ENCODE measurements at regions not wholly inside any gene's neighbourhood (a gene's known extent, or its start where the extent isn't known, plus 50 kb on each side); places are given as distances from the start of the nearest gene placed in this dataset.

- H3K27me3 ChIP-seq (ENCODE audit: control insufficient read depth in 2 of 2, insufficient read depth in 2 of 2, low read length in 2 of 2): peaks cover 4 to 7% of the 10 kb centered on the region in 2 donors
- no peaks in the 10 kb centered on the region for H3K9me3 ChIP-seq (ENCODE audit: control insufficient read depth in 2 of 2, low read length in 2 of 2)
- no peak overlapping the region for H3K27ac ChIP-seq (ENCODE audit: low read depth in 2 of 2, low read length in 2 of 2)
- H3K36me3 ChIP-seq (ENCODE audit: control insufficient read depth in 2 of 2, insufficient read depth in 2 of 2, low read length in 2 of 2): no peaks in the 10 kb centered on the region
- no peak overlapping the region for H3K4me3 ChIP-seq (ENCODE audit: low read length in 2 of 2)
- H3K9ac ChIP-seq (ENCODE audit: low read depth in 1 of 2, low read length in 2 of 2): no peak overlapping the region
- H3K4me1 ChIP-seq (ENCODE audit: control insufficient read depth in 2 of 2, insufficient read depth in 2 of 2, low read length in 2 of 2): no peaks in the 10 kb centered on the region
Observed at GRCh38 chr17:79374807-79375206, 236.0 kb downstream of the RBFOX3 start.

- no peaks in the 10 kb centered on the region for H3K9me3 ChIP-seq (ENCODE audit: control insufficient read depth in 2 of 2, low read length in 2 of 2)
- peaks cover 4 to 7% of the 10 kb centered on the region in 2 donors for H3K27me3 ChIP-seq (ENCODE audit: control insufficient read depth in 2 of 2, insufficient read depth in 2 of 2, low read length in 2 of 2)
- H3K36me3 ChIP-seq (ENCODE audit: control insufficient read depth in 2 of 2, insufficient read depth in 2 of 2, low read length in 2 of 2): no peaks in the 10 kb centered on the region
- no peaks in the 10 kb centered on the region for H3K4me1 ChIP-seq (ENCODE audit: control insufficient read depth in 2 of 2, insufficient read depth in 2 of 2, low read length in 2 of 2)
- no peak overlapping the region for H3K27ac ChIP-seq (ENCODE audit: low read depth in 2 of 2, low read length in 2 of 2)
- H3K9ac ChIP-seq (ENCODE audit: low read depth in 1 of 2, low read length in 2 of 2): no peak overlapping the region
- no peak overlapping the region for H3K4me3 ChIP-seq (ENCODE audit: low read length in 2 of 2)
Observed at GRCh38 chr17:79374087-79374689, 236.7 kb downstream of the RBFOX3 start.

- Histone ChIP-seq H3K27me3 (ENCODE audit: control insufficient read depth in 2 of 2, insufficient read depth in 2 of 2, low read length in 2 of 2) (peaks cover 6 to 7% of the 10 kb centered on the region in 2 donors), H3K9ac (ENCODE audit: low read depth in 1 of 2, low read length in 2 of 2) (no peak overlapping the region), H3K9me3 (ENCODE audit: control insufficient read depth in 2 of 2, low read length in 2 of 2) (no peaks in the 10 kb centered on the region), H3K27ac (ENCODE audit: low read depth in 2 of 2, low read length in 2 of 2) (no peak overlapping the region), H3K36me3 (ENCODE audit: control insufficient read depth in 2 of 2, insufficient read depth in 2 of 2, low read length in 2 of 2) (no peaks in the 10 kb centered on the region), H3K4me1 (ENCODE audit: control insufficient read depth in 2 of 2, insufficient read depth in 2 of 2, low read length in 2 of 2) (no peaks in the 10 kb centered on the region), H3K4me3 (ENCODE audit: low read length in 2 of 2) (no peak overlapping the region)
Observed at GRCh38 chr17:79372470-79373238, 238.2 kb downstream of the RBFOX3 start.

GRCh38 chr17:79371984-79372383 lies 238.9 kb downstream of the RBFOX3 start:
- no peak overlapping the region for H3K9ac ChIP-seq (ENCODE audit: low read depth in 1 of 2, low read length in 2 of 2)

GRCh38 chr17:79370594-79370993 lies 240.3 kb downstream of the RBFOX3 start:
- H3K27ac ChIP-seq (ENCODE audit: low read depth in 2 of 2, low read length in 2 of 2): no peak overlapping the region
- H3K4me1 ChIP-seq (ENCODE audit: control insufficient read depth in 2 of 2, insufficient read depth in 2 of 2, low read length in 2 of 2): no peaks in the 10 kb centered on the region
- no peak overlapping the region for H3K4me3 ChIP-seq (ENCODE audit: low read length in 2 of 2)
- no peaks in the 10 kb centered on the region for H3K36me3 ChIP-seq (ENCODE audit: control insufficient read depth in 2 of 2, insufficient read depth in 2 of 2, low read length in 2 of 2)
- no peak overlapping the region for H3K9ac ChIP-seq (ENCODE audit: low read depth in 1 of 2, low read length in 2 of 2)
- peaks cover 3 to 8% of the 10 kb centered on the region in 2 donors for H3K27me3 ChIP-seq (ENCODE audit: control insufficient read depth in 2 of 2, insufficient read depth in 2 of 2, low read length in 2 of 2)
- H3K9me3 ChIP-seq (ENCODE audit: control insufficient read depth in 2 of 2, low read length in 2 of 2): no peaks in the 10 kb centered on the region

More at GRCh38 chr17:79371984-79372383, 238.9 kb downstream of the RBFOX3 start:
- Histone ChIP-seq H3K4me3 (ENCODE audit: low read length in 2 of 2) (no peak overlapping the region), H3K36me3 (ENCODE audit: control insufficient read depth in 2 of 2, insufficient read depth in 2 of 2, low read length in 2 of 2) (no peaks in the 10 kb centered on the region), H3K27me3 (ENCODE audit: control insufficient read depth in 2 of 2, insufficient read depth in 2 of 2, low read length in 2 of 2) (peaks cover 3 to 6% of the 10 kb centered on the region in 2 donors), H3K27ac (ENCODE audit: low read depth in 2 of 2, low read length in 2 of 2) (no peak overlapping the region), H3K9me3 (ENCODE audit: control insufficient read depth in 2 of 2, low read length in 2 of 2) (no peaks in the 10 kb centered on the region), H3K4me1 (ENCODE audit: control insufficient read depth in 2 of 2, insufficient read depth in 2 of 2, low read length in 2 of 2) (no peaks in the 10 kb centered on the region)

- no peak overlapping the region for H3K4me3 ChIP-seq (ENCODE audit: low read length in 2 of 2)
- no peak overlapping the region for H3K27ac ChIP-seq (ENCODE audit: low read depth in 2 of 2, low read length in 2 of 2)
- H3K9me3 ChIP-seq (ENCODE audit: control insufficient read depth in 2 of 2, low read length in 2 of 2): no peaks in the 10 kb centered on the region
- no peaks in the 10 kb centered on the region for H3K36me3 ChIP-seq (ENCODE audit: control insufficient read depth in 2 of 2, insufficient read depth in 2 of 2, low read length in 2 of 2)
- no peaks in the 10 kb centered on the region for H3K4me1 ChIP-seq (ENCODE audit: control insufficient read depth in 2 of 2, insufficient read depth in 2 of 2, low read length in 2 of 2)
- H3K27me3 ChIP-seq (ENCODE audit: control insufficient read depth in 2 of 2, insufficient read depth in 2 of 2, low read length in 2 of 2): peaks cover 3 to 8% of the 10 kb centered on the region in 2 donors
- H3K9ac ChIP-seq (ENCODE audit: low read depth in 1 of 2, low read length in 2 of 2): no peak overlapping the region
Observed at GRCh38 chr17:79370126-79370525, 240.7 kb downstream of the RBFOX3 start.

GRCh38 chr17:79369532-79369931 lies 241.3 kb downstream of the RBFOX3 start:
- H3K4me3 ChIP-seq (ENCODE audit: low read length in 2 of 2): no peak overlapping the region
- H3K27me3 ChIP-seq (ENCODE audit: control insufficient read depth in 2 of 2, insufficient read depth in 2 of 2, low read length in 2 of 2): peaks cover 0 to 4% of the 10 kb centered on the region in 2 donors

GRCh38 chr17:79369001-79369400 lies 241.8 kb downstream of the RBFOX3 start:
- H3K9me3 ChIP-seq (ENCODE audit: control insufficient read depth in 2 of 2, low read length in 2 of 2): no peaks in the 10 kb centered on the region
- H3K36me3 ChIP-seq (ENCODE audit: control insufficient read depth in 2 of 2, insufficient read depth in 2 of 2, low read length in 2 of 2): no peaks in the 10 kb centered on the region
- H3K9ac ChIP-seq (ENCODE audit: low read depth in 1 of 2, low read length in 2 of 2): no peak overlapping the region
- no peak overlapping the region for H3K4me3 ChIP-seq (ENCODE audit: low read length in 2 of 2)
- H3K27me3 ChIP-seq (ENCODE audit: control insufficient read depth in 2 of 2, insufficient read depth in 2 of 2, low read length in 2 of 2): peaks cover 0 to 4% of the 10 kb centered on the region in 2 donors
- no peaks in the 10 kb centered on the region for H3K4me1 ChIP-seq (ENCODE audit: control insufficient read depth in 2 of 2, insufficient read depth in 2 of 2, low read length in 2 of 2)
- H3K27ac ChIP-seq (ENCODE audit: low read depth in 2 of 2, low read length in 2 of 2): no peak overlapping the region

More at GRCh38 chr17:79369532-79369931, 241.3 kb downstream of the RBFOX3 start:
- Histone ChIP-seq H3K27ac (ENCODE audit: low read depth in 2 of 2, low read length in 2 of 2) (no peak overlapping the region), H3K9ac (ENCODE audit: low read depth in 1 of 2, low read length in 2 of 2) (no peak overlapping the region), H3K9me3 (ENCODE audit: control insufficient read depth in 2 of 2, low read length in 2 of 2) (no peaks in the 10 kb centered on the region), H3K4me1 (ENCODE audit: control insufficient read depth in 2 of 2, insufficient read depth in 2 of 2, low read length in 2 of 2) (no peaks in the 10 kb centered on the region), H3K36me3 (ENCODE audit: control insufficient read depth in 2 of 2, insufficient read depth in 2 of 2, low read length in 2 of 2) (no peaks in the 10 kb centered on the region)

- Histone ChIP-seq H3K4me3 (ENCODE audit: low read length in 2 of 2) (no peak overlapping the region), H3K36me3 (ENCODE audit: control insufficient read depth in 2 of 2, insufficient read depth in 2 of 2, low read length in 2 of 2) (no peaks in the 10 kb centered on the region), H3K9me3 (ENCODE audit: control insufficient read depth in 2 of 2, low read length in 2 of 2) (no peaks in the 10 kb centered on the region), H3K27ac (ENCODE audit: low read depth in 2 of 2, low read length in 2 of 2) (no peak overlapping the region), H3K9ac (ENCODE audit: low read depth in 1 of 2, low read length in 2 of 2) (no peak overlapping the region), H3K4me1 (ENCODE audit: control insufficient read depth in 2 of 2, insufficient read depth in 2 of 2, low read length in 2 of 2) (no peaks in the 10 kb centered on the region), H3K27me3 (ENCODE audit: control insufficient read depth in 2 of 2, insufficient read depth in 2 of 2, low read length in 2 of 2) (peaks cover 0 to 4% of the 10 kb centered on the region in 2 donors)
Observed at GRCh38 chr17:79368521-79368920, 242.3 kb downstream of the RBFOX3 start.

GRCh38 chr17:79366988-79367571 lies 243.8 kb downstream of the RBFOX3 start:
- Histone ChIP-seq H3K9ac (ENCODE audit: low read depth in 1 of 2, low read length in 2 of 2) (no peak overlapping the region), H3K27ac (ENCODE audit: low read depth in 2 of 2, low read length in 2 of 2) (no peak overlapping the region), H3K9me3 (ENCODE audit: control insufficient read depth in 2 of 2, low read length in 2 of 2) (no peaks in the 10 kb centered on the region), H3K4me1 (ENCODE audit: control insufficient read depth in 2 of 2, insufficient read depth in 2 of 2, low read length in 2 of 2) (no peaks in the 10 kb centered on the region), H3K27me3 (ENCODE audit: control insufficient read depth in 2 of 2, insufficient read depth in 2 of 2, low read length in 2 of 2) (peaks cover 3 to 7% of the 10 kb centered on the region in 2 donors), H3K36me3 (ENCODE audit: control insufficient read depth in 2 of 2, insufficient read depth in 2 of 2, low read length in 2 of 2) (no peaks in the 10 kb centered on the region), H3K4me3 (ENCODE audit: low read length in 2 of 2) (no peak overlapping the region)
